Naive thymus-derived CD4-positive, alpha-beta T cell (primary cell): ENCODE measurements at regions not wholly inside any gene's neighbourhood (a gene's known extent, or its start where the extent isn't known, plus 50 kb on each side); places are given as distances from the start of the nearest gene placed in this dataset.

Source experiments
- ATAC-seq: fragments of 150-1000 bp; cut with Tn5 transposase; 2 replicates; pipeline ENCODE4 v1.10.0; 2021; ENCODE audit warnings: mild to moderate bottlenecking, moderate library complexity
- CTCF ChIA-PET: fragments of 350-600 bp; sonication (Branson Sonifier 250); formaldehyde crosslinking; loops from one replicate; lab custom pipeline; 2021; ENCODE audit warnings: antibody characterized with exemption; lab: Charles Lee
- POLR2A ChIA-PET: fragments of 350-600 bp; sonication (Branson Sonifier 250); formaldehyde crosslinking; loops from one replicate; lab custom pipeline; 2021; ENCODE audit warnings: antibody characterized with exemption, inconsistent platforms; lab: Charles Lee
- DNase-seq, 9 donors: peaks; one replicate each; pipeline versions ENCODE4 v3.0.0 to v3.0.0-alpha.2; 2020 to 2022; ENCODE audit warnings: mixed read lengths in 1 of 9
- H3K27ac ChIP-seq: one replicate; pipeline ENCODE4 v1.7.0; 2013; ENCODE audit warnings: mild to moderate bottlenecking, low read depth, low read length, moderate library complexity
- H3K27me3 ChIP-seq, 2 donors: one replicate each; pipeline ENCODE4 v1.7.0; 2013; ENCODE audit warnings: low read length in 2 of 2, mild to moderate bottlenecking in 2 of 2, moderate library complexity in 2 of 2; ENCODE audit not compliant: control insufficient read depth in 2 of 2, insufficient read depth in 2 of 2
- H3K36me3 ChIP-seq, 3 experiments: 1 replicate in 2 of 3; 2 replicates in 1 of 3; pipeline ENCODE4 v1.7.0; 2013; ENCODE audit warnings: low read length in 3 of 3, mild to moderate bottlenecking in 3 of 3, moderate library complexity in 1 of 3; ENCODE audit not compliant: insufficient read depth in 3 of 3, control insufficient read depth in 2 of 3
- H3K4me1 ChIP-seq, 2 donors: one replicate each; pipeline ENCODE4 v1.7.0; 2013; ENCODE audit warnings: low read length in 2 of 2, mild to moderate bottlenecking in 2 of 2, moderate library complexity in 1 of 2; ENCODE audit not compliant: control insufficient read depth in 2 of 2, insufficient read depth in 2 of 2
- H3K4me3 ChIP-seq: 2 replicates; pipeline ENCODE4 v1.7.0; 2013; ENCODE audit warnings: mild to moderate bottlenecking, low read length
- H3K9me3 ChIP-seq, 3 experiments: 1 replicate in 2 of 3; 2 replicates in 1 of 3; pipeline ENCODE4 v1.7.0; 2013; ENCODE audit warnings: low read length in 3 of 3; ENCODE audit not compliant: control insufficient read depth in 2 of 3
- H3K27ac Mint-ChIP-seq, 9 donors: one replicate each; pipeline ENCODE4 v1.8.0; 2020 to 2022; ENCODE audit warnings: mixed read lengths in 9 of 9, mild to moderate bottlenecking in 8 of 9, moderate library complexity in 5 of 9, inconsistent platforms in 2 of 9
- H3K27me3 Mint-ChIP-seq, 5 donors: one replicate each; pipeline ENCODE4 v1.8.0; 2021 to 2022; ENCODE audit warnings: mixed read lengths in 5 of 5, mild to moderate bottlenecking in 1 of 5
- H3K36me3 Mint-ChIP-seq, 5 donors: one replicate each; pipeline ENCODE4 v1.8.0; 2020 to 2022; ENCODE audit warnings: mixed read lengths in 5 of 5, mild to moderate bottlenecking in 3 of 5, inconsistent platforms in 1 of 5
- H3K4me1 Mint-ChIP-seq, 7 donors: one replicate each; pipeline ENCODE4 v1.8.0; 2020 to 2022; ENCODE audit warnings: mixed read lengths in 7 of 7, mild to moderate bottlenecking in 3 of 7, inconsistent platforms in 1 of 7
- H3K4me3 Mint-ChIP-seq, 10 donors: one replicate each; pipeline ENCODE4 v1.8.0; 2020 to 2022; ENCODE audit warnings: mild to moderate bottlenecking in 10 of 10, mixed read lengths in 10 of 10, moderate library complexity in 6 of 10, inconsistent platforms in 2 of 10
- H3K9me3 Mint-ChIP-seq, 11 donors: one replicate each; pipeline ENCODE4 v1.8.0; 2020 to 2022; ENCODE audit warnings: mixed read lengths in 11 of 11, mild to moderate bottlenecking in 4 of 11, inconsistent platforms in 1 of 11, moderate library complexity in 1 of 11
- intact Hi-C, 2 donors: fragments of 100-400 bp; cut with micrococcal nuclease; formaldehyde crosslinking; loops; one replicate each; pipeline ENCODE4 v1.15.1; 2023

DNA sequence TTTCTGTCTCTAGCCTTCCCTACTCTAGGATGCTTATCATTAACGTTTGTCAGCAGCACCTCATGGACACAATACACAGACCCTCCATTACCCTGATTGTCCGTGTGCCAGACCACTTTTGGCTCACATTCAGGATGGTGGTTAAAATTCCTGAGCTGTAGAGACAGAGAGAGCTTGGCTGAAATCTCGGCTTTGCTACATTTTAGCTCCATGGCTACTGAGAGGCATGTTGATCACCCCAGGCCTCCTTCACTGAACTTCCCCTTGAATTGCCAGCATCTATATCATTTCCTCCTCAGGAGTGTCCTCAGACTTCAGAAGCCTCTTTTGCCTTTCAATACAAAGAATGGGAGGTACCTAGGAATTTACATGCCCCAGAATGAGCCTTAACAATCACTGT, 104.7 kb upstream of the ISL1 start:
- Mint-ChIP-seq H3K36me3 (no peaks in the 10 kb centered on the region), H3K27me3 (no peaks in the 10 kb centered on the region), H3K27ac (no peak overlapping the region), H3K9me3 (peaks cover 0 to 10% (median 2%) of the 10 kb centered on the region in 11 donors), H3K4me3 (no peak overlapping the region), H3K4me1 (no peaks in the 10 kb centered on the region)
- no peak for ATAC-seq
- Histone ChIP-seq H3K4me1 (no peaks in the 10 kb centered on the region), H3K9me3 (no peaks in the 10 kb centered on the region), H3K27me3 (no peaks in the 10 kb centered on the region), H3K36me3 (no peaks in the 10 kb centered on the region), H3K27ac (no peak overlapping the region), H3K4me3 (no peak overlapping the region)
- ChIA-PET POLR2A (no interaction called here), CTCF (no interaction called here)
- no peak for DNase-seq
- intact Hi-C loops = no loop called here

- ATAC-seq (no peak), DNase-seq (no peak)
- ChIA-PET POLR2A (no interaction called here), CTCF (no interaction called here)
- H3K36me3 ChIP-seq = no peaks in the 10 kb centered on the region
- H3K36me3 Mint-ChIP-seq = no peaks in the 10 kb centered on the region
- no peaks in the 10 kb centered on the region for H3K9me3 ChIP-seq
- H3K9me3 Mint-ChIP-seq = peaks cover 0 to 10% (median 2%) of the 10 kb centered on the region in 11 donors
- H3K4me3 ChIP-seq = no peak overlapping the region
- intact Hi-C loops = no loop called here
- H3K4me3 Mint-ChIP-seq = no peak overlapping the region
- no peak overlapping the region for H3K27ac ChIP-seq
- no peaks in the 10 kb centered on the region for H3K27me3 Mint-ChIP-seq
- no peaks in the 10 kb centered on the region for H3K4me1 ChIP-seq
- no peak overlapping the region for H3K27ac Mint-ChIP-seq
- no peaks in the 10 kb centered on the region for H3K27me3 ChIP-seq
- no peaks in the 10 kb centered on the region for H3K4me1 Mint-ChIP-seq
Measured at GRCh38 chr5:51279983-51280706, 103.1 kb upstream of the ISL1 start.

- H3K27me3 Mint-ChIP-seq = no peaks in the 10 kb centered on the region
- ATAC-seq (no peak), DNase-seq (no peak)
- H3K36me3 ChIP-seq = no peaks in the 10 kb centered on the region
- H3K9me3 ChIP-seq = no peaks in the 10 kb centered on the region
- H3K4me1 Mint-ChIP-seq = no peaks in the 10 kb centered on the region
- no peaks in the 10 kb centered on the region for H3K4me1 ChIP-seq
- H3K27ac ChIP-seq = no peak overlapping the region
- intact Hi-C loops = no loop called here
- H3K9me3 Mint-ChIP-seq = peaks cover 0 to 6% (median 2%) of the 10 kb centered on the region in 11 donors
- H3K27ac Mint-ChIP-seq = no peak overlapping the region
- H3K4me3 Mint-ChIP-seq = no peak overlapping the region
- POLR2A ChIA-PET = no interaction called here
- H3K27me3 ChIP-seq = no peaks in the 10 kb centered on the region
- CTCF ChIA-PET = no interaction called here
- no peaks in the 10 kb centered on the region for H3K36me3 Mint-ChIP-seq
- no peak overlapping the region for H3K4me3 ChIP-seq
Measured at GRCh38 chr5:51286046-51286445, 97.2 kb upstream of the ISL1 start.

GRCh38 chr5:51302343-51302742, 80.9 kb upstream of the ISL1 start:
- Mint-ChIP-seq H3K27ac (no peak overlapping the region), H3K27me3 (no peaks in the 10 kb centered on the region), H3K9me3 (peaks cover 2 to 31% (median 9%) of the 10 kb centered on the region in 11 donors), H3K4me1 (no peaks in the 10 kb centered on the region), H3K4me3 (no peak overlapping the region), H3K36me3 (no peaks in the 10 kb centered on the region)
- no peak for DNase-seq
- H3K36me3 ChIP-seq = no peaks in the 10 kb centered on the region
- no peaks in the 10 kb centered on the region for H3K27me3 ChIP-seq
- CTCF ChIA-PET = interaction anchor here (0.7 kb wide), 1 partner anchor 11 kb away, joined by 3 read pairs; no protein-coding TSS in a partner anchor
- ATAC-seq = no peak
- POLR2A ChIA-PET = no interaction called here
- H3K4me1 ChIP-seq = no peaks in the 10 kb centered on the region
- no peaks in the 10 kb centered on the region for H3K9me3 ChIP-seq
- intact Hi-C loops = no loop called here
- H3K4me3 ChIP-seq = no peak overlapping the region
- no peak overlapping the region for H3K27ac ChIP-seq

GRCh38 chr5:51326844-51327243, 56.4 kb upstream of the ISL1 start:
- CTCF ChIA-PET = no interaction called here
- H3K36me3 ChIP-seq = no peaks in the 10 kb centered on the region
- H3K27ac Mint-ChIP-seq = no peak overlapping the region

More at GRCh38 chr5:51326844-51327243, 56.4 kb upstream of the ISL1 start:
- Mint-ChIP-seq H3K4me3 (no peak overlapping the region), H3K36me3 (no peaks in the 10 kb centered on the region), H3K9me3 (peaks cover 0 to 6% (median 0%) of the 10 kb centered on the region in 11 donors), H3K4me1 (no peaks in the 10 kb centered on the region), H3K27me3 (no peaks in the 10 kb centered on the region)
- POLR2A ChIA-PET = no interaction called here
- DNase-seq (no peak), ATAC-seq (no peak)
- Histone ChIP-seq H3K9me3 (no peaks in the 10 kb centered on the region), H3K27me3 (no peaks in the 10 kb centered on the region), H3K27ac (no peak overlapping the region), H3K4me1 (no peaks in the 10 kb centered on the region), H3K4me3 (no peak overlapping the region)
- intact Hi-C loops = no loop called here
